ENCODE measurements at regions not wholly inside any gene's neighbourhood (a gene's known extent, or its start where the extent isn't known, plus 50 kb on each side); places are given as distances from the start of the nearest gene placed in this dataset.

DNA sequence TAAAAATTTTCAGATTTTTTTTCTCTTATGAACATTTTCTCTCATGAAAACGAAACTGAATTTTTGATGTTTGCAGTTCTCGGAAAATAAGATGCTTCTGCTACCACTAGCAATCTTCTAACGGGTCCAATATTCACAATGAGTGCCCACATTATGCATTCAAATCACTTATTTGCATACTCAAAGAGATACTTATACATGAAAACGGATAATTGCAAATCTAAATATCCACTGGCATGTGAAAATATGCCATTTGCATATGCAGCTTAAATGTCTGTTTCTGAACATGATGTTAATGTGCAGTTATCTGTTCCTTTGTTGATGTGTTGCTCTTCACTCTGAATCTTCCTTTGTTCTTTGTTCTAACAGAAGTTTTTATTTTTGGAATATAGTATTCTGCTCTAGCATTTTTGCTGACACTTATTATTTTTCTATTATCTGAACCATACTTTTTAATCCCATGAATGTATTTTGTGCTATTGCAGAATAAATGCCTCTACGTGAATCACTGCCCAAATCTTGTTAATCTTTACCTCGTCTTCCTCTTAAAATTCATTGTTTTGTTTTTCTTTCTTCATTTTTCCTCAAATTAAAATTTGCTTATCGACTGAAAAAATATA is 259.4 kb upstream of the BRINP3 start:
- Histone ChIP-seq H3K4me1 (peaks cover 0 to 8% (median 7%) of the 10 kb centered on the region in 4 donors), H3K27ac (replicated peaks in 1 of 4) (no peak overlapping the region), H3K4me3 (no peak overlapping the region), H3K27me3 (no peaks in the 10 kb centered on the region), H3K9me3 (no peaks in the 10 kb centered on the region), H3K36me3 (no peaks in the 10 kb centered on the region)
- no peak for DNase-seq (ENCODE audit: extremely low spot score)
- TF ChIP-seq, protein P1, sequence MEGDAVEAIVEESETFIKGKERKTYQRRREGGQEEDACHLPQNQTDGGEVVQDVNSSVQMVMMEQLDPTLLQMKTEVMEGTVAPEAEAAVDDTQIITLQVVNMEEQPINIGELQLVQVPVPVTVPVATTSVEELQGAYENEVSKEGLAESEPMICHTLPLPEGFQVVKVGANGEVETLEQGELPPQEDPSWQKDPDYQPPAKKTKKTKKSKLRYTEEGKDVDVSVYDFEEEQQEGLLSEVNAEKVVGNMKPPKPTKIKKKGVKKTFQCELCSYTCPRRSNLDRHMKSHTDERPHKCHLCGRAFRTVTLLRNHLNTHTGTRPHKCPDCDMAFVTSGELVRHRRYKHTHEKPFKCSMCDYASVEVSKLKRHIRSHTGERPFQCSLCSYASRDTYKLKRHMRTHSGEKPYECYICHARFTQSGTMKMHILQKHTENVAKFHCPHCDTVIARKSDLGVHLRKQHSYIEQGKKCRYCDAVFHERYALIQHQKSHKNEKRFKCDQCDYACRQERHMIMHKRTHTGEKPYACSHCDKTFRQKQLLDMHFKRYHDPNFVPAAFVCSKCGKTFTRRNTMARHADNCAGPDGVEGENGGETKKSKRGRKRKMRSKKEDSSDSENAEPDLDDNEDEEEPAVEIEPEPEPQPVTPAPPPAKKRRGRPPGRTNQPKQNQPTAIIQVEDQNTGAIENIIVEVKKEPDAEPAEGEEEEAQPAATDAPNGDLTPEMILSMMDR (IDR thresholded peaks at IDR 0.05), result no peak
- TF ChIP-seq POLR2A (IDR thresholded peaks at IDR 0.05; ENCODE audit: low read depth) (no peak), POLR2AphosphoS5 (IDR thresholded peaks at IDR 0.05) (no peak), EP300 (IDR thresholded peaks at IDR 0.05) (no peak)
- 83% methylated on average over 7 of the region's 7 CpGs for WGBS
- intact Hi-C loops (cut with DNase I), result no loop called here

DNA sequence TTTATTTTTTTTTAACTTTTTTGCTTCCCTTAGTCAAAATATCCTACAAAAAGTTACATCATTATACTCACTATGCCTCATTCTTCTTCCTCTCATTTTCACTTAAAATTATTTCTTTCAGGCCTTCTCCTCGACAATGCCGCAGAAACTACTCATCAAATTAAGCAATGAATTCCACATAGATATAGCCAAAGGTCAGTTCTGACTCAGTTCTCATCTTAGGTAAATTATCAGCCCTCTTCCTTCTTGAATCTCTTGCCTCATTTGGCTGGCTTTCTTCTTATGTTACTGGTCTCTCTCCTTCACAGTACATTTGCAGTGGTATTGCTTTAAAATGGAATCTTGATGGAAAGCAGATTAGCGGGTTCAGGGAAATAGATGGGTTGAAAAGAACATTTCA is 260.7 kb upstream of the BRINP3 start:
- H3K4me1 ChIP-seq, result peaks cover 0 to 8% (median 7%) of the 10 kb centered on the region in 4 donors
- no peak for TF ChIP-seq POLR2AphosphoS5 (IDR thresholded peaks at IDR 0.05)
- TF ChIP-seq POLR2A (IDR thresholded peaks at IDR 0.05; ENCODE audit: low read depth), result no peak
- no peak for TF ChIP-seq EP300 (IDR thresholded peaks at IDR 0.05)
- TF ChIP-seq, protein P1 (IDR thresholded peaks at IDR 0.05), result no peak
- H3K4me3 ChIP-seq, result no peak overlapping the region
- no peaks in the 10 kb centered on the region for H3K9me3 ChIP-seq
- no peaks in the 10 kb centered on the region for H3K36me3 ChIP-seq
- H3K27me3 ChIP-seq, result no peaks in the 10 kb centered on the region
- H3K27ac ChIP-seq (replicated peaks in 1 of 4), result no peak overlapping the region
- no peak for DNase-seq (ENCODE audit: extremely low spot score)
- intact Hi-C loops (cut with DNase I), result no loop called here
- 81% methylated on average over 3 of the region's 3 CpGs for WGBS

DNA sequence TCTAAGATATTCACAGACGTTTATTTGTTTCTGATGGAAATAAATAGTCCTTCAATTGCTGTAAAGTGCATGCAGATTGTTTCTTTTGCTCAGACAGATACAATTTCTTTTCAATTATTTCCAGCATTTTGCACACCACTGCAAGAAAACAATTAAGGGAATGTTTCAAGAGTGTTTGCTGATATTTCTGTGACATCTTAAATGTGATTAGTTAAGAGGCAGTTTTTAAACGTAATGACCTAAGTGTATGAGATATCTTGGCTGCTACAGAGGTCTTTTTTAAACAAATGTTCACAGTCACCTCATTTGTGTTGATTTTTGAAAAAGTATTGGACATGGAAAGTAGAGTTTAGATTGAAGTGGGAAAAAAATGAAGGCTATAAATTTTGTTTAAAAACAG is 262.3 kb upstream of the BRINP3 start:
- Histone ChIP-seq H3K4me3 (no peak overlapping the region), H3K9me3 (no peaks in the 10 kb centered on the region), H3K27ac (replicated peaks in 1 of 4) (no peak overlapping the region), H3K36me3 (no peaks in the 10 kb centered on the region), H3K27me3 (no peaks in the 10 kb centered on the region), H3K4me1 (peaks cover 0 to 8% (median 7%) of the 10 kb centered on the region in 4 donors)
- no peak for DNase-seq (ENCODE audit: extremely low spot score)
- intact Hi-C loops (cut with DNase I), result no loop called here
- WGBS, result 17% methylated on average over 2 of the region's 2 CpGs
- TF ChIP-seq EP300 (IDR thresholded peaks at IDR 0.05) (no peak), POLR2A (IDR thresholded peaks at IDR 0.05; ENCODE audit: low read depth) (no peak), POLR2AphosphoS5 (IDR thresholded peaks at IDR 0.05) (no peak)
- TF ChIP-seq, protein P1 (IDR thresholded peaks at IDR 0.05), result no peak

DNA sequence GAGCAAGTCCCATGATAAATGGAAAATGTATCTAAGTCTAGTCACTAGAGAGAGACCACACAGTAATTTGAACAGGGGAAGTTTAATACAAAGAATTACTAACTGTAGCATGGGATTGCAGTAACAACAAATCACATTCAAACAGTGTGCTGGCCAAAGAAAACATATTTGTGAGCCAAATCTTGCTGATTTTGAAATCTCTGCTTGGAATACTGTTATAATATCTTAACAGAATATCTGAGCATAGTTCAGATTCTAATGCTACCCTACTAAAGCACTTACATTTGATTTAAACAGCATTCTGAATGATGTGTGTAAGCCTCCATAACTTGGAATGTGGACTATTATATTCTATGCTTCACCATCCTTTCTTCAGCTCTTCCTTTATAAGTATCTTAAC is 270.0 kb upstream of the BRINP3 start:
- no peaks in the 10 kb centered on the region for H3K27me3 ChIP-seq
- H3K27ac ChIP-seq (replicated peaks in 1 of 4), result no peak overlapping the region
- TF ChIP-seq, protein P1 (IDR thresholded peaks at IDR 0.05), result no peak
- TF ChIP-seq POLR2A (IDR thresholded peaks at IDR 0.05; ENCODE audit: low read depth) (no peak), EP300 (IDR thresholded peaks at IDR 0.05) (no peak), POLR2AphosphoS5 (IDR thresholded peaks at IDR 0.05) (no peak)
- no peak overlapping the region for H3K4me3 ChIP-seq
- intact Hi-C loops (cut with DNase I), result no loop called here
- no peaks in the 10 kb centered on the region for H3K9me3 ChIP-seq
- no peak for DNase-seq (ENCODE audit: extremely low spot score)
- H3K36me3 ChIP-seq, result no peaks in the 10 kb centered on the region
- H3K4me1 ChIP-seq, result peaks cover 0 to 18% (median 11%) of the 10 kb centered on the region in 4 donors

DNA sequence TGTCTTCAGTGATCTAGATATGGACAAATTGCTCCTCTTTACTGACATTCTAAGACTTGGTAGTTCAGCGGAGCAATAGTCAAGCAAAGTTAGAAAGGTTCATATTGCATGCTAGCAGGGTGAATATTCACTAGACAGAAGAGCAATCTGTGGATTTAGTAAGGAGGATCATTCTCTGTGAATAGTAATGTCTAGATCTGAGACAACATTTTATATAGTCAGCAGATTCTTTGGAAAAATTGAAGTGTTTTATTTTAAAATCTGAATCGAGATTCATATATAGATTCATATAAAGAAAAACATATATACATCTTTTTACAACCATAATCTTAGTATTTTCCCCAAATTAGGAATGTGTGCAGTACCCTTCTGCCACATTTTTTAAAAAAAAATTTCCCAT is 274.5 kb upstream of the BRINP3 start:
- DNase-seq (ENCODE audit: extremely low spot score), result no peak
- TF ChIP-seq EP300 (IDR thresholded peaks at IDR 0.05) (no peak), POLR2A (IDR thresholded peaks at IDR 0.05; ENCODE audit: low read depth) (no peak), POLR2AphosphoS5 (IDR thresholded peaks at IDR 0.05) (no peak)
- TF ChIP-seq, protein P1 (IDR thresholded peaks at IDR 0.05), result no peak
- intact Hi-C loops (cut with DNase I), result no loop called here

More for the DNA sequence above, 274.5 kb upstream of the BRINP3 start:
- no peak overlapping the region for H3K27ac ChIP-seq (replicated peaks in 1 of 4)
- H3K4me1 ChIP-seq, result peaks cover 0 to 23% (median 17%) of the 10 kb centered on the region in 4 donors
- no peak overlapping the region for H3K4me3 ChIP-seq
- WGBS, result 91% methylated on average over 2 of the region's 2 CpGs
- no peaks in the 10 kb centered on the region for H3K9me3 ChIP-seq
- no peaks in the 10 kb centered on the region for H3K27me3 ChIP-seq
- H3K36me3 ChIP-seq, result no peaks in the 10 kb centered on the region
